Activated T-cell treated with anti-CD3 and anti-CD28 coated beads, Interleukin-2, amount 50 U/mL, for 1 hour (primary cell): ENCODE measurements at regions not wholly inside any gene's neighbourhood (a gene's known extent, or its start where the extent isn't known, plus 50 kb on each side); places are given as distances from the start of the nearest gene placed in this dataset.

ENCODE experiments used
- DNase-seq: peaks from one replicate; pipeline ENCODE4 v3.0.0-alpha.2; 2020

DNA sequence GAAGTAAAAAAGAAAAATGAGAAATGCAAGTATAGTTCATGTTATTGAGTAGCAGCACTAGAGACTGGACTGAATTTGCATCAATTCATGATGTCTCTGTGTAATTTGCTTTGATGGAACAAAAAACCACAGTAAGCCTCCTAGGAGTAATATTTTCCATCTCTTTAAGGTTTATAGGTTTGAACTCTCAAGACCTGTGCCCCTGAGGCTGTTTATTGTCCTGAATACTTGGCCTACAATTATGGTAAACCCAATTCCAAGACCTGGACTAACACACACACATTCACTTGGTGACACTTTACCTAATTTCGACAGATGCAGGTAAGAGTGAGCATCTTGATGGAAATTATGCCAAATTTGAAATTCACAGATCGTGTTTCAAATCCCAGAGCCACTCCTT, 71.8 kb upstream of the ZNF521 start:
- no peak for DNase-seq

DNA sequence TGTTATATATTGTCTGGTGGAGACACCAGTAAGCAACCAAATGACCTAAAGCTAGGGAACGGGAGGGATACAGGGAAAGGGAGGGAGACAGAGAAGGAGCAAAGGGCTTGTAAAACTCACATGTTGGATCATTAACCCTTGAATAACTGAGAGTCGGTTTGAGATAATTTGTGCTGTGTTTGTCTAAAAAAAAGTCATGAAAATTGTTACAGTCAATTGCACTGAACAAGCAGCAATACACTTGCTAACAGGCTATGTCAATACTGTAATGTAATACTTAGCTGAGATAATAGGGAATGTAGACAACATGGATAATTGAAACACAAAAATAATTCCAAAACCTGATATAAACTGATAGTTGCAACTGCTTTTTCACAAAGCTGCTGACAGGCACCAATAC, 71.3 kb upstream of the ZNF521 start:
- DNase-seq: no peak

DNA sequence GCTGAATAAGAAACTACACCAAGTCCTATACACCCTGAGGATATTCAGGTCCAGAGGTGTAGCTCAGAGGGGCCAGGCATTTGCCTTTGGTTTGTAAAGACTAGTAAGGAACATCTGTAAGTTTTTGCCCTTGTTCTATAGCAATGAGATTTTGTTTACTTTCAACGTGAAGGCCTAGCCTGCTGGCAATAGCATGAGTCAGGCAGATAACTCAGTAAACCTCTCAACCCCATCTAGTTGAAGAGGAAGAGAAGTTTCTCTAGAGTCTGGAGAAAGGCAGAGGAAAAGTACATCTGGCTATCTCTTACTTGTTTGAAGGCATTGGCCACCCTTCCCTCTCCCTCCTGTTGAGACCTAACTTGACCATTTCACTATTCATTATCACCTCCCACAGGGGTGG, 70.3 kb upstream of the ZNF521 start:
- no peak for DNase-seq

DNA sequence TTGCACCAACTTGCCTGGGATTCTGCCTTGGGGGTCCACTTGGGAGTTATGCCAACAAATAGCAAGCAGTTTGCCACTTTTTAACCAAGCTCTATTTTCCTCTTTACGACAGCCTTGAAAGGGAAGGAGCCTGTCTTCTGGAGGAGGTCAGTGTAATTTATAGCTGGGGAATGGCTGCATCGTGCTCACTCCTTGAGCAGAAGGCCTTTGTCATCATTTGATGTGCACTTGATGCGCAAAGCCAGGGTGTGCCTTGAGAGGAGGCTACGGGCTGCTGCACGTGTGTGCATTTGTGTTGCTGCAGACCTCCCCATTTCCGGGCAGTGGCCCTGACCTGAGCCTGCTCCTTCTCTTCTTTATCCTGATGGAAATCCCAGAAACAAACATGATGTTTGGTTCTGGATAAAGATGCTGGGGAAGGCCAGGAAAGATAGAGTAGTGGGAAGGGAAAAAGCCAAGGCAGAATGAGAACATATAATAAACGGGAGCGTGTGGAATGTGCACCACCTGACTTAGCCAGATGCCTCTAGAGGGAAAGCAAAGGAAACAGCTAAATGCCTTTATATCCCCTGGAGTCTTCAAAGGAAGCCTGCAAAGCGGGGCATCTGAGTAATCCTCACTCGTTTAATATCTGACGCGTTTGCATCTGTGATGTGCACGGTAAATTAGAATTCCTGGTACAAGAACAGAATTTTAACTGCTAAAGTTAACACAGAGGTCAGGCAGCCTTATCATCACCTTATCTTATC, 68.3 kb upstream of the ZNF521 start:
- no peak for DNase-seq

DNA sequence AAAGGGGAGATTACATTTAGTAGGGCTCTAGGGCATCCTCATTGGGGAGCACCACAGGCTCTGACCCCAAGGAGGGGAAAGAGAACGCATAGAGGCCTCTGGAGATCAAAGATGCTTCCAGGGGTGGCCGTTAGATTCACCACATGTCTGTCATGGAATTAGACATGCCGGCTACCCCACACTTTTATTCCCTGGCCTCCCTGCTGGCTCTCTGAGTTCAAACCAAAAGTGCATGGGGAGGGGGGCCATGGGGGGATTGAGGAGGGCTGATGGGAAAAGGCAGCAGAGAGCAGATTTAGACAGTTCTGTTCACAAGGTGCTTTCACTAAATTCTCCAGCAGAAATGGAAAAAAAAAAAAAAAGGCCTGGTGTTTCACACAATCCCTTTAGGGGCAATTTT, 64.4 kb upstream of the ZNF521 start:
- DNase-seq: no peak

DNA sequence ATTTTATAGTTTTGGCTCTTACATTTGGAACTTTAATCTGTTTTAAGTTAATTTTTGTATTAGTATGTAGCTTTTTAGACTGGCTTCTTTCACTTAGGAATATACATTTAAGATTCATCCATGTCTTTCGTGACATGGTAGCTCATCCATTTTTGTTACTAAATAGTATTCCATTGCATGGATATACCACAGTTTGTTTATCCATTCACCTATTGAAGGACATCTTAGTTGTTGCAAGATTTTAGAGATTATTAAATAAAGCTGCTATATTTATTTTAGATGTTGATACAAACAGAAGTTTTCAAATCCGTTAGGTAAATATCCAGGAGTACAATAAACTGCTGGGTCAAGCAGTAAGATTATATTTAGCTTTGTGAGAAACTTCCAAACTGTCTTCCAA, 58.0 kb upstream of the ZNF521 start:
- no peak for DNase-seq

DNA sequence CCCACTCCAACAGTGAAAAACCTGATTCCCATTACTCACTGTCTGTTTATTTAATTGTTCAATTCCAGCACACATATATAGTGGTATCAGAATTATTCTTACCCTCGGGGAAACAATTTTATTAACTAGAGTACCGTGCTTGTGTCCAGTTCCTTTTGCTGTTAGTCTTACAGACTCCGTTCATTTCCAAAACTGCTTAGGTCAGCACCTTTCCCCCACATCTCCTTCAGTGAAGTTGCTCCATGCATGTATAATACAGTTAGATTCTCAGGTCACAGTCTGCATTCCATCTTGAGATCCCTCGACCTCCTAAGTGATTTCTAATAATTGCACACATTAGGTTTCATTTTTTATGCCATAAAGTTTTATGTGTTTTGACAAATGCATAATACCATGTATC, 56.3 kb upstream of the ZNF521 start:
- no peak for DNase-seq
